B cell (primary cell): ENCODE measurements at regions not wholly inside any gene's neighbourhood (a gene's known extent, or its start where the extent isn't known, plus 50 kb on each side); places are given as distances from the start of the nearest gene placed in this dataset.

ENCODE experiments used
- ATAC-seq: fragments of 200-7000 bp; cut with Tn5 transposase; one replicate; pipeline ENCODE4 v1.10.0; 2021; ENCODE audit warnings: low read depth, mild to moderate bottlenecking, moderate number of reproducible peaks, moderate library complexity
- CTCF ChIA-PET: fragments of 350-600 bp; sonication (Branson Sonifier 250); formaldehyde crosslinking; loops from one replicate; lab custom pipeline; 2021; ENCODE audit warnings: antibody characterized with exemption, inconsistent platforms; lab: Charles Lee
- POLR2A ChIA-PET: fragments of 350-600 bp; sonication (Branson Sonifier 250); formaldehyde crosslinking; loops from one replicate; lab custom pipeline; 2021; ENCODE audit warnings: antibody characterized with exemption; lab: Charles Lee
- DNase-seq: peaks from one replicate; pipeline ENCODE4 v3.0.0; 2013
- H2AFZ ChIP-seq: 2 replicates; pipeline ENCODE4 v1.6.1; 2012; ENCODE audit warnings: mild to moderate bottlenecking, low read depth, low read length; ENCODE audit not compliant: insufficient read depth, poor library complexity, severe bottlenecking
- H3K27ac ChIP-seq, 2 donors: 1 replicate in 1 of 2; 2 replicates in 1 of 2; pipeline ENCODE4 v1.5.1; 2012 to 2013; ENCODE audit warnings: low read length in 2 of 2, mild to moderate bottlenecking in 2 of 2, moderate library complexity in 1 of 2
- H3K27me3 ChIP-seq, 4 experiments: fragments of 200-600 bp in 1 of 4; sonication (generic) in 1 of 4; replicated peaks in 1 of 4; 1 replicate in 2 of 4; 2 replicates in 2 of 4; pipeline versions ENCODE4 v1.6.1 to v1.7.0; 2013 to 2016; ENCODE audit warnings: low read length in 3 of 4, mild to moderate bottlenecking in 2 of 4, mixed read lengths in 1 of 4, moderate library complexity in 1 of 4; ENCODE audit not compliant: insufficient read depth in 4 of 4, control insufficient read depth in 3 of 4; ENCODE audit errors: control extremely low read depth in 1 of 4
- H3K36me3 ChIP-seq, 2 experiments: replicated peaks in 1 of 2; 1 replicate in 1 of 2; 2 replicates in 1 of 2; pipeline versions ENCODE4 v1.6.1 to v1.7.1; 2013; ENCODE audit warnings: low read length in 1 of 2; ENCODE audit not compliant: insufficient read depth in 2 of 2, control insufficient read depth in 1 of 2; ENCODE audit errors: control extremely low read depth in 1 of 2, extremely low read depth in 1 of 2
- H3K4me1 ChIP-seq, 2 donors: fragments of 200-600 bp in 1 of 2; sonication (generic) in 1 of 2; 1 replicate in 1 of 2; 2 replicates in 1 of 2; pipeline versions ENCODE4 v1.5.1 to v1.6.1; 2013 to 2017; ENCODE audit warnings: low read length in 2 of 2; ENCODE audit not compliant: control insufficient read depth in 2 of 2, insufficient read depth in 2 of 2
- H3K4me2 ChIP-seq: replicated peaks from 2 replicates; pipeline ENCODE3; 2012; ENCODE audit warnings: mild to moderate bottlenecking, low read depth, low read length; ENCODE audit not compliant: poor library complexity, severe bottlenecking
- H3K4me3 ChIP-seq, 5 experiments: fragments of 200-600 bp in 1 of 5; sonication (generic) in 1 of 5; 1 replicate in 3 of 5; 2 replicates in 2 of 5; pipeline versions ENCODE4 v1.5.1 to v1.7.0; 2011 to 2016; ENCODE audit warnings: low read length in 4 of 5, mild to moderate bottlenecking in 4 of 5, low read depth in 2 of 5, control low read depth in 1 of 5, moderate library complexity in 1 of 5; ENCODE audit not compliant: insufficient read depth in 1 of 5; ENCODE audit errors: control extremely low read depth in 1 of 5, extremely low read depth in 1 of 5
- H3K79me2 ChIP-seq: fragments of 200-600 bp; sonication (generic); one replicate; pipeline ENCODE4 v1.6.0; 2016; ENCODE audit warnings: low read length; ENCODE audit not compliant: control insufficient read depth, insufficient read depth
- H3K9ac ChIP-seq: fragments of 200-600 bp; sonication (generic); 2 replicates; pipeline ENCODE4 v1.6.1; 2017; ENCODE audit warnings: mild to moderate bottlenecking, low read length, moderate library complexity
- H3K9me3 ChIP-seq, 3 donors: one replicate each; pipeline versions ENCODE4 v1.6.1 to v1.7.1; 2013; ENCODE audit warnings: low read length in 2 of 3; ENCODE audit not compliant: control insufficient read depth in 2 of 3, insufficient read depth in 1 of 3; ENCODE audit errors: control extremely low read depth in 1 of 3
- H4K20me1 ChIP-seq: 2 replicates; pipeline ENCODE4 v1.6.0; 2012; ENCODE audit warnings: mild to moderate bottlenecking, low read length; ENCODE audit not compliant: insufficient read depth, control insufficient read depth, poor library complexity, severe bottlenecking
- H3K27ac Mint-ChIP-seq: one replicate; pipeline ENCODE4 v1.8.0; 2021; ENCODE audit warnings: mixed read lengths
- H3K27me3 Mint-ChIP-seq: one replicate; pipeline ENCODE4 v1.8.0; 2021; ENCODE audit warnings: mixed read lengths
- H3K4me1 Mint-ChIP-seq: one replicate; pipeline ENCODE4 v1.8.0; 2021; ENCODE audit warnings: mixed read lengths
- H3K4me3 Mint-ChIP-seq: one replicate; pipeline ENCODE4 v1.8.0; 2021; ENCODE audit warnings: mixed read lengths
- H3K9me3 Mint-ChIP-seq: one replicate; pipeline ENCODE4 v1.8.0; 2022; ENCODE audit warnings: mixed read lengths; ENCODE audit not compliant: insufficient read depth
- EZH2 ChIP-seq: IDR thresholded peaks from 2 replicates; pipeline ENCODE4 v1.6.1; 2012; ENCODE audit warnings: borderline replicate concordance, low read depth, mild to moderate bottlenecking, moderate library complexity, low read length; ENCODE audit not compliant: insufficient read depth, poor library complexity, severe bottlenecking
- WGBS: methylation state at CpG from one replicate; pipeline ENCODE4 v1.1.5; 2013; ENCODE audit warnings: missing lambda C conversion rate; ENCODE audit not compliant: insufficient coverage; 5-methylcytosine and 5-hydroxymethylcytosine counted together
- intact Hi-C: fragments of 100-400 bp; cut with micrococcal nuclease; formaldehyde crosslinking; loops from one replicate; pipeline ENCODE4 v1.10.0; 2022
- TF ChIP-seq, protein P1 (sequence below): fragments of 200-600 bp; IDR thresholded peaks from one replicate; pipeline ENCODE4 v1.8.0; 2022; ENCODE audit warnings: antibody characterized with exemption, mild to moderate bottlenecking

DNA sequence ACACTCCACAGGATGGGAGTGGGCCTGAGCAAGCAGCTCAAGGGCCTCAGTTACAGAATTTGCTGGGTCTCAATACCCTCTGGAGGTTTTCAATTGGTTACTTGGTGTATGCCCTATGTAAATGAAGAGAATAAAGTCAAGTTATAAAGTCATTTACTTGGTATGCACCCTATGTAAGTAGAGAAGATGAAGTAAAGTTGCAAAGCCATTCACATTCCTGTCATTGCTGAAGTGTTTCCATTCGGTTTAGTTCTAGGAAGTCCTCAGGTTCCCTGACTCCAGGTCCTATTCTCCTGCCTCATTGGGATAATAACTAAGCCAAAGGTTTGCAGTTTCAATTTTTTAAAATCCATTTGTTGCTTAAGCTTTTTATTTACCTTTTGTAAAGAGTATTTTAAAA lies 272.6 kb upstream of the NPSR1 start:
- intact Hi-C loops: no loop called here
- H3K79me2 ChIP-seq: no peaks in the 10 kb centered on the region
- H3K9me3 ChIP-seq: peaks cover 0 to 12% (median 2%) of the 10 kb centered on the region in 3 donors
- H3K27ac Mint-ChIP-seq: no peak overlapping the region
- DNase-seq (no peak), ATAC-seq (no peak)
- no peaks in the 10 kb centered on the region for H3K27me3 ChIP-seq
- H3K9ac ChIP-seq: no peak overlapping the region
- H4K20me1 ChIP-seq: no peaks in the 10 kb centered on the region
- peaks cover 8% of the 10 kb centered on the region for H3K9me3 Mint-ChIP-seq
- no peaks in the 10 kb centered on the region for H3K27me3 Mint-ChIP-seq
- H3K36me3 ChIP-seq: no peaks in the 10 kb centered on the region
- H2AFZ ChIP-seq: no peak overlapping the region
- H3K4me1 ChIP-seq: no peaks in the 10 kb centered on the region
- H3K4me3 Mint-ChIP-seq: no peak overlapping the region
- H3K27ac ChIP-seq: no peak overlapping the region
- WGBS: no CpG with 5 or more reads among the region's 1 CpG
- CTCF ChIA-PET: no interaction called here
- no peak overlapping the region for H3K4me3 ChIP-seq
- H3K4me2 ChIP-seq: no peak overlapping the region
- H3K4me1 Mint-ChIP-seq: no peaks in the 10 kb centered on the region
- TF ChIP-seq, protein P1, sequence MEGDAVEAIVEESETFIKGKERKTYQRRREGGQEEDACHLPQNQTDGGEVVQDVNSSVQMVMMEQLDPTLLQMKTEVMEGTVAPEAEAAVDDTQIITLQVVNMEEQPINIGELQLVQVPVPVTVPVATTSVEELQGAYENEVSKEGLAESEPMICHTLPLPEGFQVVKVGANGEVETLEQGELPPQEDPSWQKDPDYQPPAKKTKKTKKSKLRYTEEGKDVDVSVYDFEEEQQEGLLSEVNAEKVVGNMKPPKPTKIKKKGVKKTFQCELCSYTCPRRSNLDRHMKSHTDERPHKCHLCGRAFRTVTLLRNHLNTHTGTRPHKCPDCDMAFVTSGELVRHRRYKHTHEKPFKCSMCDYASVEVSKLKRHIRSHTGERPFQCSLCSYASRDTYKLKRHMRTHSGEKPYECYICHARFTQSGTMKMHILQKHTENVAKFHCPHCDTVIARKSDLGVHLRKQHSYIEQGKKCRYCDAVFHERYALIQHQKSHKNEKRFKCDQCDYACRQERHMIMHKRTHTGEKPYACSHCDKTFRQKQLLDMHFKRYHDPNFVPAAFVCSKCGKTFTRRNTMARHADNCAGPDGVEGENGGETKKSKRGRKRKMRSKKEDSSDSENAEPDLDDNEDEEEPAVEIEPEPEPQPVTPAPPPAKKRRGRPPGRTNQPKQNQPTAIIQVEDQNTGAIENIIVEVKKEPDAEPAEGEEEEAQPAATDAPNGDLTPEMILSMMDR: no peak
- TF ChIP-seq EZH2: no peak
- POLR2A ChIA-PET: no interaction called here

DNA sequence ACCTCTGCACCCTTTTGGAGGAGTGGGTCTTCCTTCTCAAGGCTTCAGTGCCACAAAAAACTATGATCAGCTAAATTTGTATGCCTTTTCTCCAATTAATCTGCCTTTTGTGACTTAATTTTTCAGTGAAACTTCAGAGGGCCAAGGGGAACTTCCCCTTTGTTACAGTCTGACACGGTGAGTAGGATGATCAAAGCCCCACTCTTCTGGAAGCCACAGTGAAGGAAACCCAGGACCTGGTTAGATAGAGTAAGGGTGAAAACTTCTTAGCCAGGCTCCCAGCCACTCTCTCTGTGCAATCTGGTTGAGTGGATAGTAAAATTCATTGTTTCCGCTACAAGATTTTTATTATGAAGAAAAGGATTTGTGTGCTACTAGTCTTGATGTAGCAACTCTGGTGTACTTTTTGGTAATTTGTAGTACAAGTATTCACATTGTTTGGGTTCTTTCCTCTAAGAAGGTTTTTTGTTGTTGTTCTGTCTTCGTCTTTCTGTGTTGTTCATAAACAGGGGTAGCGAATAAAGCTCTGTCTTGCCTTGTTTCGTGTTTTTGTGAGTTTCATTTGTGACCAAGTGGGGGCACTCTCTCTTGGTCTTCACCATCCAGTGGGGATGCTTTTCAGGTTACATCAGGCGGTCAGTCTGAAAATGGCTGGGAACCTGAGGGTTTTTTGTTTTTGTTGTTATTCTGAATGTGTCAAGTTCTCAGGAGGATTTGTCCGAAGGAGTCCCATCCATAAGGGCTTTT lies 268.5 kb upstream of the NPSR1 start:
- intact Hi-C loops: no loop called here
- no peak overlapping the region for H3K4me2 ChIP-seq
- no peaks in the 10 kb centered on the region for H3K9me3 ChIP-seq
- TF ChIP-seq, protein P1: no peak
- TF ChIP-seq EZH2: no peak
- no peaks in the 10 kb centered on the region for H4K20me1 ChIP-seq
- H3K79me2 ChIP-seq: no peaks in the 10 kb centered on the region
- Mint-ChIP-seq H3K9me3 (peaks cover 2% of the 10 kb centered on the region), H3K4me1 (no peaks in the 10 kb centered on the region), H3K4me3 (no peak overlapping the region), H3K27me3 (no peaks in the 10 kb centered on the region), H3K27ac (no peak overlapping the region)
- H3K4me3 ChIP-seq: no peak overlapping the region
- POLR2A ChIA-PET: no interaction called here
- ATAC-seq (no peak), DNase-seq (no peak)
- H3K4me1 ChIP-seq: no peaks in the 10 kb centered on the region
- no peak overlapping the region for H3K27ac ChIP-seq
- no peak overlapping the region for H2AFZ ChIP-seq
- H3K36me3 ChIP-seq: no peaks in the 10 kb centered on the region
- CTCF ChIA-PET: no interaction called here
- 78% methylated on average over 6 of the region's 7 CpGs for WGBS
- H3K27me3 ChIP-seq: no peaks in the 10 kb centered on the region
- H3K9ac ChIP-seq: no peak overlapping the region
